Erythroblast (primary cell): ENCODE measurements at regions not wholly inside any gene's neighbourhood (a gene's known extent, or its start where the extent isn't known, plus 50 kb on each side); places are given as distances from the start of the nearest gene placed in this dataset.

ENCODE experiments used
- GATA1 ChIP-seq: IDR thresholded peaks from 2 replicates; pipeline ENCODE4 v1.6.1; 2011; ENCODE audit warnings: low read depth, mild to moderate bottlenecking, control low read depth, low read length, moderate library complexity
- POLR2A ChIP-seq: IDR thresholded peaks from 2 replicates; pipeline ENCODE4 v1.6.1; 2011; ENCODE audit warnings: mild to moderate bottlenecking, low read length

DNA sequence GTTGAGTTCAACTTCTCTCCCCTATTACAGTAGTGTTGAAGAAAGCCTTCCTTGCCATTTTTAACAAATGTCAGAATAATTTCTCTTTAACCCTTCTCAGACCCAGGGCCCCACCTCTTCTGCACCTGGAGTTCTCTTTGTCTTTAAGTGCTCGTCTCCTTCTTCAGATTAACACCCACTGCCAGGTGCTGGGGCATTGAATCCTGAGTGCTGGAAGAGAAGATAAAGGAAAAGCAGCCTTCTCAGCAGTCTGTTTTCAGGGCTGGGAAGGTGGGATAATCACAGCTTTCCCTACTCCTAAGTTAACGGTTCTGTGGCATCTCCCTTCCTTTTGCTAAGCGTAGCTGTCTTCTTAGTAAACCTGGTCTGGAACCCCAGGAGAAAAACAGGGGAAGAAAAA lies 114.6 kb upstream of the TAB2 start:
- TF ChIP-seq POLR2A (no peak), GATA1 (no peak)
